HG02610 (cell line): ENCODE measurements at regions not wholly inside any gene's neighbourhood (a gene's known extent, or its start where the extent isn't known, plus 50 kb on each side); places are given as distances from the start of the nearest gene placed in this dataset.
"Not testable (repeated sequence)": the region's sequence is repeated elsewhere in the genome, so short reads cannot be mapped to it uniquely, and the experiment has no call there.

ENCODE experiments used
- ATAC-seq: cut with Tn5 transposase; IDR thresholded peaks from one replicate; pipeline ENCODE4 v1.9.1; 2021; ENCODE audit warnings: mild to moderate bottlenecking, moderate library complexity; ENCODE audit not compliant: unreplicated experiment

GRCh38 chrY:17827155-17827554, 52.9 kb downstream of the CDY2B start:
- not testable (repeated sequence) for ATAC-seq

- not testable (repeated sequence) for ATAC-seq
Measured at GRCh38 chrY:17819700-17820099, 60.3 kb downstream of the CDY2B start.

- not testable (repeated sequence) for ATAC-seq
Measured at GRCh38 chrY:17819025-17819646, 60.9 kb downstream of the CDY2B start.

- ATAC-seq, result not testable (repeated sequence)
Measured at GRCh38 chrY:17817076-17818068, 62.6 kb downstream of the CDY2B start.

- not testable (repeated sequence) for ATAC-seq
Measured at GRCh38 chrY:17812664-17813063, 67.4 kb downstream of the CDY2B start.

- ATAC-seq, result not testable (repeated sequence)
Measured at GRCh38 chrY:17799915-17800314, 80.1 kb downstream of the CDY2B start.

GRCh38 chrY:17787214-17787613, 92.8 kb downstream of the CDY2B start:
- ATAC-seq, result not testable (repeated sequence)

- not testable (repeated sequence) for ATAC-seq
Measured at GRCh38 chrY:17766000-17766699, 113.9 kb downstream of the CDY2B start.

- not testable (repeated sequence) for ATAC-seq
Measured at GRCh38 chrY:17759213-17759612, 120.8 kb downstream of the CDY2B start.

GRCh38 chrY:17752887-17753497, 127.0 kb downstream of the CDY2B start:
- not testable (repeated sequence) for ATAC-seq

GRCh38 chrY:17739852-17740251, 140.2 kb downstream of the CDY2B start:
- not testable (repeated sequence) for ATAC-seq

- peak; percentile 73 for ATAC-seq
Measured at GRCh38 chrY:17729474-17729873, 150.5 kb downstream of the CDY2B start.

GRCh38 chrY:17716329-17717043, 163.5 kb downstream of the CDY2B start:
- ATAC-seq, result not testable (repeated sequence)

GRCh38 chrY:17668037-17668436, 212.0 kb downstream of the CDY2B start:
- not testable (repeated sequence) for ATAC-seq

- not testable (repeated sequence) for ATAC-seq
Measured at GRCh38 chrY:17643052-17643451, 237.0 kb downstream of the CDY2B start.

- ATAC-seq, result not testable (repeated sequence)
Measured at GRCh38 chrY:17634484-17634883, 245.5 kb downstream of the CDY2B start.

GRCh38 chrY:17611256-17611655, 268.8 kb downstream of the CDY2B start:
- ATAC-seq, result not testable (repeated sequence)

GRCh38 chrY:17610649-17611048, 269.4 kb downstream of the CDY2B start:
- not testable (repeated sequence) for ATAC-seq

GRCh38 chrY:17607150-17607549, 272.9 kb downstream of the CDY2B start:
- not testable (repeated sequence) for ATAC-seq

- not testable (repeated sequence) for ATAC-seq
Measured at GRCh38 chrY:17599263-17599662, 280.8 kb downstream of the CDY2B start.
